ENCODE measurements at regions not wholly inside any gene's neighbourhood (a gene's known extent, or its start where the extent isn't known, plus 50 kb on each side); places are given as distances from the start of the nearest gene placed in this dataset.

DNA sequence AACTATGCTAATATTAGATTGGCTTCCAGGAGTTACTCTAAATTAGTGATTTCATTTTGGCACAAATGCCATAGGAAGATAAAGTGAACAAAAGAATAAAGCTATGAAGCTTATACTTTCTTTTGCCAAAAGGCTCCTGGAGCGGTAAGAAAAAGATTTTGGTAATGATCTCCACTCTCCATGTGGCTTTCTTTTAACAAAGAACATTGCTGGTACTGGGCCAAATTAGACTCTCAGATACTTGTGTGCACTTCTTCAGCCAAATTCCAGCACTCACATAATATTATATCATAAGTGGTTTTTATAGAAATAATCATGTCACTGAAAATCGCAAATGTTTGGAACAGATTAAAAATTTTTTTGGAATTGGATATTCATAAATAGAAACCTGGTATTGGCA, 142.4 kb upstream of the FGF13 start:
- TF ChIP-seq EGR1 (IDR thresholded peaks at IDR 0.05) (no peak), NFIC (IDR thresholded peaks at IDR 0.05) (no peak), CREB1 (IDR thresholded peaks at IDR 0.05; ENCODE audit: low read depth) (no peak), RAD21 (IDR thresholded peaks at IDR 0.05; ENCODE audit: low read depth) (no peak), TCF12 (IDR thresholded peaks at IDR 0.05; ENCODE audit: low read depth) (no peak), EP300 (IDR thresholded peaks at IDR 0.05; ENCODE audit: borderline replicate concordance) (no peak), YY1 (IDR thresholded peaks at IDR 0.05; ENCODE audit: low read depth) (no peak), CEBPB (IDR thresholded peaks at IDR 0.05) (no peak), ZBTB7A (IDR thresholded peaks at IDR 0.05; ENCODE audit: low read depth) (no peak), TEAD4 (IDR thresholded peaks at IDR 0.05) (no peak)
- TF ChIP-seq, protein P1, sequence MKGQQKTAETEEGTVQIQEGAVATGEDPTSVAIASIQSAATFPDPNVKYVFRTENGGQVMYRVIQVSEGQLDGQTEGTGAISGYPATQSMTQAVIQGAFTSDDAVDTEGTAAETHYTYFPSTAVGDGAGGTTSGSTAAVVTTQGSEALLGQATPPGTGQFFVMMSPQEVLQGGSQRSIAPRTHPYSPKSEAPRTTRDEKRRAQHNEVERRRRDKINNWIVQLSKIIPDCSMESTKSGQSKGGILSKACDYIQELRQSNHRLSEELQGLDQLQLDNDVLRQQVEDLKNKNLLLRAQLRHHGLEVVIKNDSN (IDR thresholded peaks at IDR 0.05): no peak
- TF ChIP-seq, protein P2, sequence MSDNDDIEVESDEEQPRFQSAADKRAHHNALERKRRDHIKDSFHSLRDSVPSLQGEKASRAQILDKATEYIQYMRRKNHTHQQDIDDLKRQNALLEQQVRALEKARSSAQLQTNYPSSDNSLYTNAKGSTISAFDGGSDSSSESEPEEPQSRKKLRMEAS (IDR thresholded peaks at IDR 0.05): no peak
- TF ChIP-seq, protein P3, sequence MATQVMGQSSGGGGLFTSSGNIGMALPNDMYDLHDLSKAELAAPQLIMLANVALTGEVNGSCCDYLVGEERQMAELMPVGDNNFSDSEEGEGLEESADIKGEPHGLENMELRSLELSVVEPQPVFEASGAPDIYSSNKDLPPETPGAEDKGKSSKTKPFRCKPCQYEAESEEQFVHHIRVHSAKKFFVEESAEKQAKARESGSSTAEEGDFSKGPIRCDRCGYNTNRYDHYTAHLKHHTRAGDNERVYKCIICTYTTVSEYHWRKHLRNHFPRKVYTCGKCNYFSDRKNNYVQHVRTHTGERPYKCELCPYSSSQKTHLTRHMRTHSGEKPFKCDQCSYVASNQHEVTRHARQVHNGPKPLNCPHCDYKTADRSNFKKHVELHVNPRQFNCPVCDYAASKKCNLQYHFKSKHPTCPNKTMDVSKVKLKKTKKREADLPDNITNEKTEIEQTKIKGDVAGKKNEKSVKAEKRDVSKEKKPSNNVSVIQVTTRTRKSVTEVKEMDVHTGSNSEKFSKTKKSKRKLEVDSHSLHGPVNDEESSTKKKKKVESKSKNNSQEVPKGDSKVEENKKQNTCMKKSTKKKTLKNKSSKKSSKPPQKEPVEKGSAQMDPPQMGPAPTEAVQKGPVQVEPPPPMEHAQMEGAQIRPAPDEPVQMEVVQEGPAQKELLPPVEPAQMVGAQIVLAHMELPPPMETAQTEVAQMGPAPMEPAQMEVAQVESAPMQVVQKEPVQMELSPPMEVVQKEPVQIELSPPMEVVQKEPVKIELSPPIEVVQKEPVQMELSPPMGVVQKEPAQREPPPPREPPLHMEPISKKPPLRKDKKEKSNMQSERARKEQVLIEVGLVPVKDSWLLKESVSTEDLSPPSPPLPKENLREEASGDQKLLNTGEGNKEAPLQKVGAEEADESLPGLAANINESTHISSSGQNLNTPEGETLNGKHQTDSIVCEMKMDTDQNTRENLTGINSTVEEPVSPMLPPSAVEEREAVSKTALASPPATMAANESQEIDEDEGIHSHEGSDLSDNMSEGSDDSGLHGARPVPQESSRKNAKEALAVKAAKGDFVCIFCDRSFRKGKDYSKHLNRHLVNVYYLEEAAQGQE (IDR thresholded peaks at IDR 0.05; ENCODE audit: low read depth): no peak

DNA sequence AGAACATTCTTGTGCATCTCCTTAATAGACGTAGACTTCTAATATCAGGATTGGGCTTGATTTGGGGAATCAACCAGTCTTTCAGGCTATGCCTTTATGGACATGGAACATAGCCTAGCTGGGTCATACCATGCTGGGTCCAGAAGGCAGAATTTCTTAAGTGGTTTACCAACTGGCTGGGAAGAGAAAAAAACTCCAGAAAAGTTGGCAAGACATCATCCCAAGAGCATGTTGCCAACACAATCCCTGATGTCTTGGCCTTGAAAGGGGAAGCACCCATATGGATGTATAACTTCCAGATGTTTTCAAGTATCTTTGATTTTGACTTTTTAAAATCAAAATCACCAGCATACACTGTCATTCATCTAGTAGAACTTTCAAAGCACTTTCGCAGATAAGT, 138.0 kb upstream of the FGF13 start:
- TF ChIP-seq ZBTB7A (IDR thresholded peaks at IDR 0.05; ENCODE audit: low read depth) (no peak), TEAD4 (IDR thresholded peaks at IDR 0.05) (no peak), EGR1 (IDR thresholded peaks at IDR 0.05) (no peak), YY1 (IDR thresholded peaks at IDR 0.05; ENCODE audit: low read depth) (no peak), CREB1 (IDR thresholded peaks at IDR 0.05; ENCODE audit: low read depth) (no peak), TAF1 (IDR thresholded peaks at IDR 0.05; ENCODE audit: low read depth) (no peak), RAD21 (IDR thresholded peaks at IDR 0.05; ENCODE audit: low read depth) (no peak)
- TF ChIP-seq, protein P1 (IDR thresholded peaks at IDR 0.05): no peak
- TF ChIP-seq, protein P2 (IDR thresholded peaks at IDR 0.05): no peak

DNA sequence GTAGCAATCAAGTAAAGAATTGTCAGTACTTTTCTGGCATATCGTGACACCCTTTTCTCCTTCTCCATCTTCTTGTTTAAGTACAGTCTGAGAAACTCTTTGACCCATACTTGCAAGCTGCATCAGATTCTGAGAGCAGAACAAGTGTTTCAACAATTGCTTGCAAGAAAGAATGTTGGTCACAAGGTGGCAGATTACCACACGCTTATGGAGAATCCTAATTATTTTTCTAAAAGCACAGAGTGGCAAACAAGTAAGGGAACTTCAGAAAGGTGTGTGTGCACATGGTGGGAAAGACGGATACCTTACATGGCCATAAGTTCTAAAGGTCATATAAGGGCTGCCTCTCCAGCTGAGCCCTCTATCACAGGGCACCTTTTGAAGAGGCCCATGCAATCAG, 136.4 kb upstream of the FGF13 start:
- TF ChIP-seq ZBTB7A (IDR thresholded peaks at IDR 0.05; ENCODE audit: low read depth): no peak
- TF ChIP-seq YY1 (IDR thresholded peaks at IDR 0.05; ENCODE audit: low read depth): no peak
- TF ChIP-seq EP300 (IDR thresholded peaks at IDR 0.05; ENCODE audit: borderline replicate concordance): no peak
- TF ChIP-seq, protein P1 (IDR thresholded peaks at IDR 0.05): no peak
- TF ChIP-seq NFIC (IDR thresholded peaks at IDR 0.05): no peak
- TF ChIP-seq FOXM1 (IDR thresholded peaks at IDR 0.05; ENCODE audit: borderline replicate concordance, low read depth): no peak
- TF ChIP-seq, protein P3 (IDR thresholded peaks at IDR 0.05; ENCODE audit: low read depth): no peak
- no peak for TF ChIP-seq CREB1 (IDR thresholded peaks at IDR 0.05; ENCODE audit: low read depth)
- no peak for TF ChIP-seq EGR1 (IDR thresholded peaks at IDR 0.05)
- TF ChIP-seq, protein P2 (IDR thresholded peaks at IDR 0.05): no peak
- TF ChIP-seq TEAD4 (IDR thresholded peaks at IDR 0.05): no peak
- no peak for TF ChIP-seq TCF12 (IDR thresholded peaks at IDR 0.05; ENCODE audit: low read depth)
- no peak for TF ChIP-seq CEBPB (IDR thresholded peaks at IDR 0.05)
- TF ChIP-seq RAD21 (IDR thresholded peaks at IDR 0.05; ENCODE audit: low read depth): no peak; the same call in 1 of the 2 replicates
- TF ChIP-seq TAF1 (IDR thresholded peaks at IDR 0.05; ENCODE audit: low read depth): no peak

DNA sequence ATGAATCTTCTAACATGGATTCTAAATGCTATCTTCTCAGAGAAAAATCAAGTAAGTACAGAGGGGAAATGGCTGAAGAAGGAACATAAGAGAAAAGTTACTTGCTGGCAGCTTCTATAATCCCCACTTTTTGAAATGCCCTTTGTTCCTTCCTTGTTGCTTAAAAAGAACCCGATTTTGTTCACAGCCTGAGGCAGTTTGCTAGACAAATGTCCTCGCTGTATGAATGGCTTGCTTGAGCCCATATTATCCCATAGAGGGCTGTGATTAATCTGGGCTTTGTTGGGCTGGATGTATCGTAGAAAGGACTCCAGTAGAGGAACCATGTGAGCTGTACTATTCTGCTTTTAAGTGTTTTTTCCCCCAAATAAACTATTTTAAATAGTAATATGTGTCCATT, 134.3 kb upstream of the FGF13 start:
- no peak for TF ChIP-seq NFIC (IDR thresholded peaks at IDR 0.05)
- no peak for TF ChIP-seq RAD21 (IDR thresholded peaks at IDR 0.05; ENCODE audit: low read depth)
- TF ChIP-seq TAF1 (IDR thresholded peaks at IDR 0.05; ENCODE audit: low read depth): no peak
- TF ChIP-seq CREB1 (IDR thresholded peaks at IDR 0.05; ENCODE audit: low read depth): no peak
- TF ChIP-seq CEBPB (IDR thresholded peaks at IDR 0.05): no peak
- no peak for TF ChIP-seq YY1 (IDR thresholded peaks at IDR 0.05; ENCODE audit: low read depth)
- no peak for TF ChIP-seq FOXM1 (IDR thresholded peaks at IDR 0.05; ENCODE audit: borderline replicate concordance, low read depth)
- no peak for TF ChIP-seq EP300 (IDR thresholded peaks at IDR 0.05; ENCODE audit: borderline replicate concordance)
- TF ChIP-seq, protein P3 (IDR thresholded peaks at IDR 0.05; ENCODE audit: low read depth): no peak
- TF ChIP-seq TEAD4 (IDR thresholded peaks at IDR 0.05): no peak
- no peak for TF ChIP-seq EGR1 (IDR thresholded peaks at IDR 0.05)
- TF ChIP-seq ZBTB7A (IDR thresholded peaks at IDR 0.05; ENCODE audit: low read depth): no peak
- TF ChIP-seq, protein P2 (IDR thresholded peaks at IDR 0.05): no peak
- no peak for TF ChIP-seq TCF12 (IDR thresholded peaks at IDR 0.05; ENCODE audit: low read depth)
- TF ChIP-seq, protein P1 (IDR thresholded peaks at IDR 0.05): no peak
